Neural progenitor cell (in vitro differentiated cells): ENCODE measurements at regions not wholly inside any gene's neighbourhood (a gene's known extent, or its start where the extent isn't known, plus 50 kb on each side); places are given as distances from the start of the nearest gene placed in this dataset.

Experiments
- CTCF ChIP-seq: fragments of 200-600 bp; sonication (generic); IDR thresholded peaks from 2 replicates; pipeline ENCODE4 v1.5.1; 2017; ENCODE audit warnings: antibody characterized with exemption, mild to moderate bottlenecking
- EZH2 ChIP-seq: fragments of 200-600 bp; sonication (generic); IDR thresholded peaks from 2 replicates; pipeline ENCODE4 v1.6.1; 2017; ENCODE audit warnings: antibody characterized with exemption, mild to moderate bottlenecking, moderate library complexity

- TF ChIP-seq CTCF (peak; percentile 16), EZH2 (no peak)
These were observed 285.2 kb downstream of the MYCN start for GRCh38 chr2:16225545-16225944.
